OCI-LY1 (cell line): ENCODE measurements at regions not wholly inside any gene's neighbourhood (a gene's known extent, or its start where the extent isn't known, plus 50 kb on each side); places are given as distances from the start of the nearest gene placed in this dataset.

ENCODE experiments used
- H2AFZ ChIP-seq: fragments of 200-600 bp; sonication (generic), shearing (Covaris generic); 2 replicates; pipeline ENCODE4 v1.6.0; 2014; ENCODE audit warnings: antibody characterized with exemption, mild to moderate bottlenecking, low read length
- H3F3A ChIP-seq: fragments of 200-600 bp; sonication (generic), shearing (Covaris generic); 2 replicates; pipeline ENCODE4 v1.6.0; 2014; ENCODE audit warnings: mild to moderate bottlenecking, antibody characterized with exemption, low read length, moderate library complexity; ENCODE audit not compliant: insufficient read depth
- H3K27ac ChIP-seq: fragments of 200-600 bp; sonication (generic); 2 replicates; pipeline ENCODE4 v1.5.1; 2014; ENCODE audit warnings: low read length, mixed run types, mild to moderate bottlenecking, low read depth; ENCODE audit not compliant: poor library complexity, severe bottlenecking
- H3K27me3 ChIP-seq: fragments of 200-600 bp; sonication (generic); 2 replicates; pipeline ENCODE4 v1.6.0; 2014; ENCODE audit warnings: antibody characterized with exemption, mild to moderate bottlenecking, low read length, moderate library complexity; ENCODE audit not compliant: insufficient read depth
- H3K36me3 ChIP-seq: fragments of 200-600 bp; sonication (generic); 2 replicates; pipeline ENCODE4 v1.6.1; 2014; ENCODE audit warnings: mild to moderate bottlenecking, antibody characterized with exemption, low read length, moderate library complexity, mixed read lengths; ENCODE audit not compliant: insufficient read depth
- H3K4me1 ChIP-seq: fragments of 200-600 bp; sonication (generic); 2 replicates; pipeline ENCODE4 v1.5.1; 2014; ENCODE audit warnings: mild to moderate bottlenecking, low read length, moderate library complexity; ENCODE audit not compliant: insufficient read depth, severe bottlenecking
- H3K4me2 ChIP-seq: fragments of 200-600 bp; sonication (generic), shearing (Covaris generic); 2 replicates; pipeline ENCODE4 v1.6.1; 2014; ENCODE audit warnings: low read length
- H3K4me3 ChIP-seq: fragments of 200-600 bp; sonication (generic); 2 replicates; pipeline ENCODE4 v1.5.1; 2014; ENCODE audit warnings: low read length, low read depth, mild to moderate bottlenecking, mixed read lengths; ENCODE audit not compliant: poor library complexity, severe bottlenecking
- H3K79me2 ChIP-seq: fragments of 200-600 bp; shearing (Covaris generic); 2 replicates; pipeline ENCODE4 v1.6.1; 2016; ENCODE audit warnings: mixed run types, low read length, mixed read lengths; ENCODE audit not compliant: insufficient read depth
- H3K9ac ChIP-seq: fragments of 200-600 bp; sonication (generic), shearing (Covaris generic); 2 replicates; pipeline ENCODE4 v1.6.1; 2014; ENCODE audit warnings: mild to moderate bottlenecking, low read length, mixed read lengths
- H3K9me2 ChIP-seq: fragments of 200-600 bp; sonication (generic), shearing (Covaris generic); 2 replicates; pipeline ENCODE4 v1.6.1; 2014; ENCODE audit warnings: low read depth, mild to moderate bottlenecking, low read length, mixed read lengths
- H3K9me3 ChIP-seq: fragments of 200-600 bp; shearing (Covaris generic); 2 replicates; pipeline ENCODE4 v1.6.1; 2014; ENCODE audit warnings: low read length, mixed read lengths
- H4K20me1 ChIP-seq: fragments of 200-600 bp; sonication (generic), shearing (Covaris generic); 2 replicates; pipeline ENCODE4 v1.6.0; 2016; ENCODE audit warnings: mild to moderate bottlenecking, low read length; ENCODE audit not compliant: insufficient read depth
- EZH2 ChIP-seq: fragments of 200-600 bp; sonication (generic), shearing (Covaris generic); IDR thresholded peaks from 2 replicates; pipeline ENCODE4 v1.8.0; 2017; ENCODE audit warnings: borderline replicate concordance, mixed run types, mild to moderate bottlenecking, antibody characterized with exemption, low read length, moderate library complexity, mixed read lengths
- TF ChIP-seq, protein P1 (sequence below): fragments of 200-600 bp; sonication (generic), shearing (Covaris generic); IDR thresholded peaks from 2 replicates; pipeline ENCODE4 v1.5.1; 2017; ENCODE audit warnings: mild to moderate bottlenecking, antibody characterized with exemption, low read length, moderate library complexity, mixed read lengths

DNA sequence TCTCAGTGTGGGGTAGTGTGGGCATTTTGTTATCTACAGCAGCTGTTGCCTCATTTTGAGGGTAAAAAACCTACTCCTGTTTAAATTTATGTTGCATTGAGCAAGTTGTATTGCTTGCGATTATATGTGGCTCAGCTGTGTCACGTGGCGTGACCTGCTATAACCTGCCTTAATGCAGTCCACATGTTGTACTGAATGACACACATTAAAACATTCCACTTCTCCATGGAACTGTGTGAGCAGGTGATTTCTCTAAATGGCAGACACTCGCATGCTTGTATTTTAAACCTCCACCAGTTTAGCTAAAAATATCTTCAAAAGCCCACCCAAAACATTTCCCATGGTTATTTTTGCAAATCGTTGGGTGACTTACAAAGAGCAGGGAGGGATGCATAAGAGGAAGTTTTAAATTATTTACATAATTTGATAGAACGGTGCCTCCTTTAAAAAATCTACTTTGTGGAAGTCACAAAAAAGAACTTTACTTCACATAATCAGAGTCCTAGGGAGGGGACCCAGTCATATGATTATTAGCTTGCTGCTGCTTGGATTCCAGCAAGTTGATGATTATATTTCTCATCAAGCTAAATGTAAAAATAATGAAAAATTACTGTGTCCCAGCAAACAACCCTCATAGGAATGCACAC lies 163.3 kb upstream of the ZEB2 start:
- H3K4me2 ChIP-seq, result peak overlapping the region; percentile 51
- H4K20me1 ChIP-seq, result no peaks in the 10 kb centered on the region
- H3K9me2 ChIP-seq, result no peaks in the 10 kb centered on the region
- no peaks in the 10 kb centered on the region for H3K27me3 ChIP-seq
- no peaks in the 10 kb centered on the region for H3K79me2 ChIP-seq
- no peaks in the 10 kb centered on the region for H3K9me3 ChIP-seq
- no peaks in the 10 kb centered on the region for H3K36me3 ChIP-seq
- H3K4me3 ChIP-seq, result peak overlapping the region; percentile 35
- H3K9ac ChIP-seq, result peak overlapping the region; percentile 61
- peaks cover 97% of the 10 kb centered on the region for H3K4me1 ChIP-seq
- H3F3A ChIP-seq, result peaks cover 12% of the 10 kb centered on the region
- H3K27ac ChIP-seq, result peak overlapping the region; percentile 91
- TF ChIP-seq, protein P1, sequence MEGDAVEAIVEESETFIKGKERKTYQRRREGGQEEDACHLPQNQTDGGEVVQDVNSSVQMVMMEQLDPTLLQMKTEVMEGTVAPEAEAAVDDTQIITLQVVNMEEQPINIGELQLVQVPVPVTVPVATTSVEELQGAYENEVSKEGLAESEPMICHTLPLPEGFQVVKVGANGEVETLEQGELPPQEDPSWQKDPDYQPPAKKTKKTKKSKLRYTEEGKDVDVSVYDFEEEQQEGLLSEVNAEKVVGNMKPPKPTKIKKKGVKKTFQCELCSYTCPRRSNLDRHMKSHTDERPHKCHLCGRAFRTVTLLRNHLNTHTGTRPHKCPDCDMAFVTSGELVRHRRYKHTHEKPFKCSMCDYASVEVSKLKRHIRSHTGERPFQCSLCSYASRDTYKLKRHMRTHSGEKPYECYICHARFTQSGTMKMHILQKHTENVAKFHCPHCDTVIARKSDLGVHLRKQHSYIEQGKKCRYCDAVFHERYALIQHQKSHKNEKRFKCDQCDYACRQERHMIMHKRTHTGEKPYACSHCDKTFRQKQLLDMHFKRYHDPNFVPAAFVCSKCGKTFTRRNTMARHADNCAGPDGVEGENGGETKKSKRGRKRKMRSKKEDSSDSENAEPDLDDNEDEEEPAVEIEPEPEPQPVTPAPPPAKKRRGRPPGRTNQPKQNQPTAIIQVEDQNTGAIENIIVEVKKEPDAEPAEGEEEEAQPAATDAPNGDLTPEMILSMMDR, result no peak
- no peak for TF ChIP-seq EZH2
- H2AFZ ChIP-seq, result no peak overlapping the region

DNA sequence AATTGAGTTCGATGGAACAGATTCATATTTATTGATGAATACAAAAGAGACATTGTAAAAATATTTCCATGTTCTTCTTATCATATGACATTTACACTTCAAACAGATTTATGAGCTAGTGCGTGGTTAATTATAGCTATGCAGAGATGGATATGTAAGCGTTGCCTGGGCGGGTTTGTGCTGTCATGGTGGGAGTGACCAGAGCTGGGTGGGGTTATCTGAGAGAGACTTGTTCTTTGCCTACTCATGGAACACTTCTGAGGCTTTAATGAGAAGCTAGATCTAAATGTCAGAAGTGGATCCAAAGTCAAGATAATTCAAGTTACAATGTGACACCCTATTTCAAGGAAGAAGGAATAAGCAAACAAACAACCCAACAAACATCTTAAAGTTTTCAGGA lies 162.3 kb upstream of the ZEB2 start:
- H3K4me1 ChIP-seq, result peaks cover 97% of the 10 kb centered on the region
- peak overlapping the region; percentile 51 for H3K4me2 ChIP-seq
- H3K4me3 ChIP-seq, result peak overlapping the region; percentile 35
- no peaks in the 10 kb centered on the region for H3K9me2 ChIP-seq
- H3K9me3 ChIP-seq, result no peaks in the 10 kb centered on the region
- H3K36me3 ChIP-seq, result no peaks in the 10 kb centered on the region
- no peaks in the 10 kb centered on the region for H3K27me3 ChIP-seq
- no peaks in the 10 kb centered on the region for H3K79me2 ChIP-seq
- no peak overlapping the region for H2AFZ ChIP-seq
- H3F3A ChIP-seq, result peaks cover 5% of the 10 kb centered on the region; the same call in 1 of the 2 replicates
- H4K20me1 ChIP-seq, result no peaks in the 10 kb centered on the region
- peak overlapping the region; percentile 91 for H3K27ac ChIP-seq
- H3K9ac ChIP-seq, result peak overlapping the region; percentile 61
- TF ChIP-seq, protein P1, result no peak
- no peak for TF ChIP-seq EZH2

DNA sequence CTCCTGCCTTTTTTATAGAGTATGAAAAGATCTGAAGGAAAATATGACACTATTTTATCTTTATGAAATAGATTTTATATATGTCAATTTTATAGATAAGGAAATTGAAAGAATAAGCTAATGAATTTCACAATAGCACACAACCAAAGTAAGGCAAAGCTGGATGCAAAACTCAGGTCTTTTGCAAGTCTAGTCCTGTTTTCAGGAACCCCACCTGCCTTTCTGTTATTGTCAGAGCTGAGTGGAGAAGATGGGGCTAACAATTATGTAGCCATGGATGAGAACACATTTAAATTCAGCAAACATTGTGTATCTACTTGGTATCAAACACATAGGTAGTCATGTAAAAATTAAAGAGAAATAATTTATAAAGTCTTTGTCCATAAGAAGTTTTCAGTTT lies 161.5 kb upstream of the ZEB2 start:
- TF ChIP-seq EZH2, result no peak
- TF ChIP-seq, protein P1, result no peak
- no peak overlapping the region for H3K4me3 ChIP-seq
- no peaks in the 10 kb centered on the region for H3K36me3 ChIP-seq
- no peaks in the 10 kb centered on the region for H4K20me1 ChIP-seq
- no peaks in the 10 kb centered on the region for H3K79me2 ChIP-seq
- peaks cover 90% of the 10 kb centered on the region for H3K4me1 ChIP-seq
- H3F3A ChIP-seq, result no peaks in the 10 kb centered on the region
- peak overlapping the region; percentile 10; the same call in 1 of the 2 replicates for H3K9ac ChIP-seq
- no peaks in the 10 kb centered on the region for H3K9me3 ChIP-seq
- H3K27me3 ChIP-seq, result no peaks in the 10 kb centered on the region
- no peak overlapping the region for H3K4me2 ChIP-seq
- peak overlapping the region; percentile 91 for H3K27ac ChIP-seq
- H2AFZ ChIP-seq, result no peak overlapping the region
- no peaks in the 10 kb centered on the region for H3K9me2 ChIP-seq
